Erythroblast (primary cell): ENCODE measurements at regions not wholly inside any gene's neighbourhood (a gene's known extent, or its start where the extent isn't known, plus 50 kb on each side); places are given as distances from the start of the nearest gene placed in this dataset.

ENCODE experiments used
- GATA1 ChIP-seq: IDR thresholded peaks from 2 replicates; pipeline ENCODE4 v1.6.1; 2011; ENCODE audit warnings: low read depth, mild to moderate bottlenecking, control low read depth, low read length, moderate library complexity
- POLR2A ChIP-seq: IDR thresholded peaks from 2 replicates; pipeline ENCODE4 v1.6.1; 2011; ENCODE audit warnings: mild to moderate bottlenecking, low read length

DNA sequence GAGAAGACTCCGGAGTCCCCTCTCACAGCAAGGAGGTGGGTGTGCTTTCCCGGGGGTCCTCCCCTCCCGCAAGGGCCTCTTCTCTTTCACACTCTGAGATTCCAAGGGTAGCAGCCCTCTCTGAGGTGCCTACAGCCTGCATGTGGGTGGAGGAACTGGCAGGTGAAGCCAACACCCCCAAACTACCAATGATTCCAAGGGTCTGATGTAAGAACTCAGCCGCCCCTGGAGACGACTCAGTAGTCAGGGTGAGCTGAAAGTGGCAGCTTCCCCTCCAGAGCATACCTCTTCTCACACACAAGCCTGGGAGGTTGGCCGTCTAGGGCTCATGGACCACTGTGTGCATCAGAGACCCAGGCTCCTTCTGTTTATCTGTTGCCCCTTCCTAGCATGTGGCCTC lies 66.1 kb downstream of the TSPAN17 start:
- no peak for TF ChIP-seq POLR2A
- TF ChIP-seq GATA1, result no peak
